Testis (tissue), 2 donors: ENCODE measurements at regions not wholly inside any gene's neighbourhood (a gene's known extent, or its start where the extent isn't known, plus 50 kb on each side); places are given as distances from the start of the nearest gene placed in this dataset.

ENCODE experiments used
- CTCF ChIP-seq, 3 experiments: fragments of 450-650 bp in 2 of 3; fragments of 200-600 bp in 1 of 3; sonication (generic) in 1 of 3; IDR thresholded peaks; one replicate each; pipeline ENCODE4 v1.5.1; 2016 to 2019; ENCODE audit warnings: antibody characterized with exemption in 3 of 3, mild to moderate bottlenecking in 2 of 3, moderate library complexity in 1 of 3
- POLR2A ChIP-seq: fragments of 450-650 bp; IDR thresholded peaks from one replicate; pipeline ENCODE4 v1.6.1; 2017; ENCODE audit warnings: antibody characterized with exemption, mild to moderate bottlenecking, moderate library complexity

DNA sequence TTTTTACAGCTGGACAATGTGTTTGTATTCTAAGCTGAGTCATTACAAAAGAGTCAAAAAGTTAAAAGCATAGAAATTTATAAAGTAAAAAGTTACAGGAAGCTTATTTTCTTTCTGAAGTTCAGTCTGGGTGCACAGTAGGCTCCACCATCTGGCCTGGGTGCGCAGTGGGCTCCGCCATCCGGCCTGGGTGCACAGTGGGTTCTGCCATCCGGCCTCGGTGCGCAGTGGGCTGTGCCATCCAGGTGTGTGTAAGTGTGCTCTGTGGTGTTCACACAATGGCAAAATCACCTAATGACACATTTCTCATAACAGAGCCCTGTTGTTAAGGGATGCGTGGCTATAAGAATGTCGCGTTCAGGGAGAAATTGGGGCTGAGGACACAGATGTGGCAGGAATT, 195.5 kb downstream of the ANKRD30B start:
- no peak for TF ChIP-seq POLR2A
- no peak for TF ChIP-seq CTCF (IDR thresholded peaks at IDR 0.05)
